Left renal cortex interstitium (tissue), 4 donors: ENCODE measurements at regions not wholly inside any gene's neighbourhood (a gene's known extent, or its start where the extent isn't known, plus 50 kb on each side); places are given as distances from the start of the nearest gene placed in this dataset.
"Not testable (repeated sequence)": the region's sequence is repeated elsewhere in the genome, so short reads cannot be mapped to it uniquely, and the experiment has no call there.

ENCODE experiments used
- DNase-seq, 4 donors: peaks; one replicate each; pipeline ENCODE4 v3.0.0-alpha.2; 2013; ENCODE audit warnings: low read depth in 4 of 4, low spot score in 2 of 4, missing footprints in 1 of 4

- no peak for DNase-seq
Observed at GRCh38 chr3:193114431-193115340, 126.3 kb upstream of the PLAAT1 start.

GRCh38 chr3:193116871-193117270 lies 124.2 kb upstream of the PLAAT1 start:
- no peak for DNase-seq

DNA sequence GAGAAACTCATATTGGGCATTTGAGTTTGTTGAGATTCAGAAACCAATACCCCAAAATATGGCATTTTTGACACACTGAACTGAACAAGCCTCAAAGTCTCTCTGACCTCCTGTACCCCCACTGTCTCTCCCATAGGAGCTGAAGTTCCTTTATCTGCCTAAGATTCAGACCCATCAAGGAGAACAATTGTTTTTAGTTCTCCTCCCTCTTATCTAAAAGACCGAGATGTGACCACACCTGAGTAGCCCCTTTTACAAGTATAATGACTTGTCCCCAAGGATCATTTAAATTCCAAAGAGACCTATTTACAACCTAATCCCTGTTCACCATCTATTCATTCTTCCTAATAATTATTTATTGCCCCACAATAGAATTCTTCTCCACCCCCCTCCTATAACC lies 122.1 kb upstream of the PLAAT1 start:
- no peak for DNase-seq

DNA sequence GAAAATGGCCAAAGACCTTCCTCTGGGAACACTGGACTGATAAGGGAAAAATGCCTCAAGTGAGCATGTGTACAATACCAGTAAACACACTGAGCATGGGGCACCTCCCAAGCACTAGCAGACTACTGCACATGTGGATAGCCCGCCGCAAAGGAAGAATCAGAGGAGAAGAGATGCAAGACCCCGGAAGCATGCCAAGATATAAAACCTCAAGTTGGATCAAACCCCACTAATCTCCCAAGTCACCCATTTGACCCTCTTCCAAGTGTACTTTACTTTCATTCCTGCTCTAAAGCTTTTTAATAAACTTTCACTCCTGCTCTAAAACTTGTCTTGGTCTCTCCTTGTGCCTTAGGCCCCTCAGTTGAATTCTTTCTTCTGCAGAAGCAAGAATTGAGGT lies 121.1 kb upstream of the PLAAT1 start:
- DNase-seq, result no peak

- no peak for DNase-seq
Observed at GRCh38 chr3:193124861-193125260, 116.2 kb upstream of the PLAAT1 start.

GRCh38 chr3:193129607-193130006 lies 111.4 kb upstream of the PLAAT1 start:
- DNase-seq, result no peak

GRCh38 chr3:193130576-193130975 lies 110.4 kb upstream of the PLAAT1 start:
- no peak for DNase-seq

- DNase-seq, result no peak
Observed at GRCh38 chr3:193132241-193132640, 108.8 kb upstream of the PLAAT1 start.

- no peak for DNase-seq
Observed at GRCh38 chr3:193132964-193133363, 108.1 kb upstream of the PLAAT1 start.

DNA sequence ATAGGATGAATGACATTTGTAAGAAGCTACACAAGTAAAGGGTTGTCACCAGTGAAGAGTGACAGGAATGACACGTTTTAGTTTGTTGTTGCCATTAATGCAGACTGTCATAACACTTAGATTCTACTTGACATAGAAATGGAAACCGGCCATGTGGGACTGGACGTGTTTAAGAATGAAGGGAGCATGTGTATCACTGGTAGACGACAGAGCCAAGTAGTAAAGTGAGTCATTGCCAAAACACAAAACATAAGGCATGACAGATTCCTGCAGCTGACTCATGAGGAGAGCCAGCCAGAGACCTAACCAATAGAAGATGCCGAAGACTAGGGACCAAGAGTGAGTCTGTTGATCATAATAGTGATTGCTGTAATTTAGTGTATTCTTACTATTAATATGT lies 106.2 kb upstream of the PLAAT1 start:
- no peak for DNase-seq

DNA sequence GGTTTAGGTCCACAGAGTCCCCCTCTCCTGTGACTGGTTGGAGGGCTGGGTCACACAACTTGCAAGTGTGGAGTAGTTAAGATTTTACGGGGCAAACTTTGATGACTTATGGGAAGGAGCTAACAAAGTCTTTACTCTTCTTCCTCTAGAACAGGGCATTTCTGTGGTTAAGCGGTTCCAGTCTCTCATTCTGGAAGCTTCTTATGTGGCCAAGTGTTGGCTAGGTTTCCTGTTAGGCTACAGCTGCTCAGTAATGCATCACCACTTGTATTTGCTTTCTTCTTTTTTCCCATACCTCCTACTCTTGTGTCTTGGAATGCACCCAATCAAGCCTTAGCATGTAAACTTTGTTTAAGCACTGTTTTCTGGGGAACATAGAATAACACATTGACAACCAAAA lies 100.6 kb upstream of the PLAAT1 start:
- no peak for DNase-seq

DNA sequence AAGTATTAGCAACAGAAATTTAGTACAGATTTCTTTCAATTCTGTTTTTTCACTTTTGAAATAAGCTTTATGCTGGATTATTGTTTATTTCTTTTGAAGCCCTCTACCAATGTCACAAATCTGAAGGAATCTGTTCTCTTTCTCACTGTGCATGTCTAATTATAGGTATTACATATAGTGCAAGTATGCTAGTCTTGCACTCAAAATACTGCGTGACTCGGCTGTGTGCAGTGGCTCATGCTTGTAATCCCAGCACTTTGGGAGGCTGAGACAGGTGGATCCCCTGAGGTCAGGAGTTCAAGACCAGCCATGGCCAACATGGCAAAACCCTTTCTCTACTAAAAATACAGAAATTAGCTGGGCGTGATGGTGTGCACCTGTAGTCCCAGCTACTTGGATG lies 95.8 kb upstream of the PLAAT1 start:
- DNase-seq, result no peak

- no peak for DNase-seq
Observed at GRCh38 chr3:193148688-193149473, 92.1 kb upstream of the PLAAT1 start.

DNA sequence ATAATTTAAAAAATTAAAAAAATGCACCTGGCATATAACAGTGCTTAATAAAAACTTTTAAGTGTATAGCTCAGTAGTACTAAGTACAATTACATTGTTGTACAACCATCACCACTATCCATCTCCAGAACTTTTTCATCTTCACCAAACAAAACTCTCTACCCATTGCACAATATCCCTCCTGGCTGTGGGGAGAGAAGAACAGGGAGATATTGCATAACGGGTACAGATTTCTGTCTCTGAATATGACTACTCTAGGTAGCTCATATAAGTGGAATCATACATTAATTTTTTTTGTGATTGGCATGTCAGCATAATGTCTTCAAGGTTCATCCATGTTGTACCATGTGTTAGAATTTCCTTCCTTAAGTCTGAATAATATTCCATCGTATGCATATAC lies 91.0 kb upstream of the PLAAT1 start:
- DNase-seq, result no peak

DNA sequence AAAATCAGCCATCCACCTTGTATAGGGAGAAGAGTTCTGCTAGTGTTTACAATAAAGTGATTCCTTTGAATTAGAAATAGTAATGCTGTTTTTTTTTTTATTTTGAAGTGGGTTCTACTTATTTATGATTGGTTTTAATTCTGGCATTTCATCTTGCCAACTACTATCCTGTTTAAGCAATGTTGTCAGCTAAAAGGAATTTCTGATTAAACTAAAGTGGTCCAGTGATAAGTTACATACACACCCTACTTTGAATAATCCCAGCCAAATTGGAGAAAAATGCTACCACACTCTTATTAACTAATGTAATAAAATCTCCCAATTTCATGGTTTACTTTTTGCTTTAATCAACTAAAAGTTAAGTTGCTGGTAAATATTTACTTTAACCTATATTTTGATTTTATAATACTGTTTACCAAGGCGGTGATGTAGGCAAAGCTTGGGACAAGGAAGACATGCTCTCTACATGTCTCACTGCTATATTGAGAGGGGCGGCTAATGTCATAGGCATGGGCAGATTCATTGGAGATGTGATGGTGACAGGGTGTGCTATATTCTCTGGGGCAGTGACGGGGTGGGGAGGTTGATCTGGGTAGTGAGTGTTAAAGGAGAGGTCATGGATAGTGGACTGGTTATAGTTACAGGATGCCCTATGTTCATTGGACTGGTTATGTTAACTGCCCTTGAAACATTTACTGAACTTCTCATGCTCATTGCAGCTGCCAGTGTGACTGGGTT lies 85.8 kb upstream of the PLAAT1 start:
- not testable (repeated sequence) for DNase-seq

DNA sequence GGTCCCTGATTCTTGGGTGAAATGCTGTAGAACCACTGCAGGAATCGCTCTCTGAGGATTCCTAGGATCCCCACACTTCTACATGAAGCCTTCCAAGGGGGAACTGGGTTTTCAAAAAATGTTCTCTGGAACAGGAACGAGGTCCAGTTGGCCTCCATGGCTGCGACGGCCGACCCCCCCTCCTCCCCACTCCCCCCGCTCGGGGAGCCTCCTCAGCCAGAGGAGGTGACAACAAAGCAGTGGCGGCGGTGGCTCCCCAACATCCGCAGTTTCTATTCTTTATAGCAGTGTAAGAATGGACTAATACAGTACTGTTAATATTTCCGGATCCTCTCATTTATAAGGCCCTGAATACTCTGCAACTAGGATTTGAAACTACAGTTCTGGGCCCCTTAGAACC lies 84.0 kb upstream of the PLAAT1 start:
- DNase-seq, result no peak

DNA sequence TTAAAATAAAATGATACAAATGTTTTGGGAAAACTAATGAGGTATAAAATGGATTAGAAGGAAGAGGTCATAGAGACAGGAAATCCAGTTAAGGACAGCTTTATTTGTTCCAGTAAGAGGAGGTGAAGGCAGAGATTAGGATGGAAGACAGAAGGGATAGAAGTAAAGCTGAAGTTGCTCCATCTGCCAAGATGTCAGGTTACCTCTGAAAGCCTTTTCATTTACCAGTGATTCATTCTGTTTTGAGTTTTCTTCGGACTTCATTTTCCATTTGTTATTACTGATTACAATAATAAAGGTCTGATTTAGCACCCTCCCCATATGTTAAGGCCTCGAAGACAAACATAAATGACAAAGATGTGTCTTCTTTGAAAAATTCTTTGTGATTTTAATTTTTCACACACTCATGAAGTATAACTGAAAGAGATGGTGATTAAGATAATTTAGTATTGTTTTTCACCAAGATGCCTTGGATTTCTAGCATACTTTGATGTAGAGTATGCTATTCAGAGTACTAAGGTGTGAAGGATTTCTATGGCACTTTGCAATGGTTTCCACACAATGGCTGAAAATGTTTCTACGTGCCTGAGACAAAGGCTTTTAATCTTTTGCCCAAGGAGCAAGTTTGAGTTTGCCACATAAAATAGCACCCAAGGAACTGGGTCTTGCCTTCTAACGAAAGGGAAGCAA lies 75.4 kb upstream of the PLAAT1 start:
- DNase-seq, result no peak

DNA sequence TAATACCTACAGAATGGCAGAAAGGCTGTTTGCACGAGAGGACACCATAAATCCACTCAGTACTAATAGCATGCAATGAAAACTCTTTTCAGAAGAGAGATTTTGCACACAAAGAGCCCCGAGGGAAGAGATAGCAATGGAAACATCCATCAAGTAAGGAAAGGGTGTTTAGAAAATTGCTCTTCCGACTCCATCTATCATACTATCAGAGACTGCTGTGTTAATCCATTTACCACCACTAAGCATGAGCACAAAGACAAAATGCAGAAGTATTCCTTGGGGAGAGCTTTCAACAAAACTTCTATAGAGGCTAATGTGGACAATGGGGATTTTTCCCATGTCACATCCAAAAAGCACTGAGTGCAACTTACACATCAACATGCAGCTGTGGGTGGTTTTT lies 72.1 kb upstream of the PLAAT1 start:
- DNase-seq, result no peak

- DNase-seq, result no peak
Observed at GRCh38 chr3:193174140-193174539, 66.9 kb upstream of the PLAAT1 start.

DNA sequence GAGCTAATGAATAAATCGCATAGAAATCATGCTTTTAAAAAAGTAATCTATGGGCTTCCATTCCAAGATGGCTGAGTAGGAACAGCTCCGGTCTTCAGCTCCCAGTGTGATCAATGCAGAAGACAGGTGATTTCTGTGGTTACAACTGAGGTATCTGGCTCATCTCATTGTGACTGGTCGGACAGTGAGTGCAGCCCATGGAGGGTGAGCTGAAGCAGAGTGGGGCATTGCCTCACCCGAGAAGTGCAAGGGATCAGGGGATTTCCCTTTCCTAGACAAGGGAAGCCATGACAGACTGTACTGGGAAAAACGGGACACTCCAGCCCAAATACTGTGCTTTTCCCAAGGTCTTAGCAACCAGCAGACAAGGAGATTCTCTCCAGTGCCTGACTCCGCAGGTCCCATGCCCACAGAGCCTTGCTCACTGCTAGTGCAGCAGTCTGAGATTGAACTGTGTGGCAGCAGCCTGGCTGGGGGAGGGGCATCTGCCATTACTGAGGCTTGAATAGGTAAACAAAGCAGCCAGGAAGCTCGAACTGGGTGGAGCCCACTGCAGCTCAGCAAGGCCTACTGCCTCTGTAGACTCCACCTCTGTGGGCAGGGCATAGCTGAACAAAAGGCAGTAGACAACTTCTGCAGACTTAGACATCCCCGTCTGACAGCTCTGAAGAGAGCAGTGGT lies 61.5 kb upstream of the PLAAT1 start:
- DNase-seq, result not testable (repeated sequence)
